ENCODE measurements at regions not wholly inside any gene's neighbourhood (a gene's known extent, or its start where the extent isn't known, plus 50 kb on each side); places are given as distances from the start of the nearest gene placed in this dataset.
"Not testable (repeated sequence)": the region's sequence is repeated elsewhere in the genome, so short reads cannot be mapped to it uniquely, and the experiment has no call there.

- no peak for TF ChIP-seq OSR1 (CRISPR knock-in tag; IDR thresholded peaks at IDR 0.05)
- TF ChIP-seq, protein P1, sequence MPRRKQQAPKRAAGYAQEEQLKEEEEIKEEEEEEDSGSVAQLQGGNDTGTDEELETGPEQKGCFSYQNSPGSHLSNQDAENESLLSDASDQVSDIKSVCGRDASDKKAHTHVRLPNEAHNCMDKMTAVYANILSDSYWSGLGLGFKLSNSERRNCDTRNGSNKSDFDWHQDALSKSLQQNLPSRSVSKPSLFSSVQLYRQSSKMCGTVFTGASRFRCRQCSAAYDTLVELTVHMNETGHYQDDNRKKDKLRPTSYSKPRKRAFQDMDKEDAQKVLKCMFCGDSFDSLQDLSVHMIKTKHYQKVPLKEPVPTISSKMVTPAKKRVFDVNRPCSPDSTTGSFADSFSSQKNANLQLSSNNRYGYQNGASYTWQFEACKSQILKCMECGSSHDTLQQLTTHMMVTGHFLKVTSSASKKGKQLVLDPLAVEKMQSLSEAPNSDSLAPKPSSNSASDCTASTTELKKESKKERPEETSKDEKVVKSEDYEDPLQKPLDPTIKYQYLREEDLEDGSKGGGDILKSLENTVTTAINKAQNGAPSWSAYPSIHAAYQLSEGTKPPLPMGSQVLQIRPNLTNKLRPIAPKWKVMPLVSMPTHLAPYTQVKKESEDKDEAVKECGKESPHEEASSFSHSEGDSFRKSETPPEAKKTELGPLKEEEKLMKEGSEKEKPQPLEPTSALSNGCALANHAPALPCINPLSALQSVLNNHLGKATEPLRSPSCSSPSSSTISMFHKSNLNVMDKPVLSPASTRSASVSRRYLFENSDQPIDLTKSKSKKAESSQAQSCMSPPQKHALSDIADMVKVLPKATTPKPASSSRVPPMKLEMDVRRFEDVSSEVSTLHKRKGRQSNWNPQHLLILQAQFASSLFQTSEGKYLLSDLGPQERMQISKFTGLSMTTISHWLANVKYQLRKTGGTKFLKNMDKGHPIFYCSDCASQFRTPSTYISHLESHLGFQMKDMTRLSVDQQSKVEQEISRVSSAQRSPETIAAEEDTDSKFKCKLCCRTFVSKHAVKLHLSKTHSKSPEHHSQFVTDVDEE (CRISPR knock-in tag; IDR thresholded peaks at IDR 0.05): no peak
- no peak for TF ChIP-seq ZNF565 (CRISPR knock-in tag; conservative IDR thresholded peaks at IDR 0.05; ENCODE audit: low read depth)
- no peak for TF ChIP-seq CREB5 (CRISPR knock-in tag; IDR thresholded peaks at IDR 0.05; ENCODE audit: low read depth)
- TF ChIP-seq ZNF70 (CRISPR knock-in tag; IDR thresholded peaks at IDR 0.05): no peak
- no peak for TF ChIP-seq TOX (CRISPR knock-in tag; IDR thresholded peaks at IDR 0.05; ENCODE audit: borderline replicate concordance)
- TF ChIP-seq BACH2 (CRISPR knock-in tag; IDR thresholded peaks at IDR 0.05; ENCODE audit: borderline replicate concordance): no peak
- TF ChIP-seq SNAI2 (CRISPR knock-in tag; IDR thresholded peaks at IDR 0.05): no peak
- TF ChIP-seq ZNF8 (CRISPR knock-in tag; IDR thresholded peaks at IDR 0.05): no peak
- no peak for ATAC-seq
Measured at GRCh38 chrX:729583-730409, 99.2 kb downstream of the SHOX start.

DNA sequence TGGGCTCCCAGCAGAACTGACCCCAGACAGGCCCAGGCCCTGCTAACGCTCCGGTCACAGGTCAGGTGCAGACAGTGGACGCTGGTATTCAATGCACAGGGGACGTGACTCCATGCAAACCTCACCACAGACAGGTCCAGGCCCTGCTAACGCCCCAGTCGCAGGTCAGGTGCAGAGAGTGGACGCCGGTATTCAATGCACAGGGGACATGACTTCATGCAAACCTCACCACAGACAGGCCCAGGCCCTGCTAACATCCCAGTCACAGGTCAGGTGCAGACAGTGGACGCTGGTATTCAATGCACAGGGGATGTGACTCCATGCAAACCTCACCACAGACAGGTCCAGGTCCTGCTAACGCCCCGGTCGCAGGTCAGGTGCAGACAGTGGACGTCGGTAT is 98.5 kb downstream of the SHOX start:
- ATAC-seq: not testable (repeated sequence)

DNA sequence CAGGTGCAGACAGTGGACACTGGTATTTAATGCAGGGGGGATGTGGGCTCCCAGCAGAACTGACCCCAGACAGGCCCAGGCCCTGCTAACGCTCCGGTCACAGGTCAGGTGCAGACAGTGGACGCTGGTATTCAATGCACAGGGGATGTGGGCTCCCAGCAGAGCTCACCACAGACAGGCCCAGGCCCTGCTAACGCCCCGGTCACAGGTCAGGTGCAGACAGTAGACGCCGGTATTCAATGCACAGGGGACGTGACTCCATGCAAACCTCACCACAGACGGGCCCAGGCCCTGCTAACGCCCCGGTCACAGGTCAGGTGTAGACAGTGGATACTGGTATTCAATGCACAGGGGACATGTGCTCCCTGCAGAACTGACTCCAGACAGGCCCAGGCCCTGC is 98.0 kb downstream of the SHOX start:
- not testable (repeated sequence) for ATAC-seq

DNA sequence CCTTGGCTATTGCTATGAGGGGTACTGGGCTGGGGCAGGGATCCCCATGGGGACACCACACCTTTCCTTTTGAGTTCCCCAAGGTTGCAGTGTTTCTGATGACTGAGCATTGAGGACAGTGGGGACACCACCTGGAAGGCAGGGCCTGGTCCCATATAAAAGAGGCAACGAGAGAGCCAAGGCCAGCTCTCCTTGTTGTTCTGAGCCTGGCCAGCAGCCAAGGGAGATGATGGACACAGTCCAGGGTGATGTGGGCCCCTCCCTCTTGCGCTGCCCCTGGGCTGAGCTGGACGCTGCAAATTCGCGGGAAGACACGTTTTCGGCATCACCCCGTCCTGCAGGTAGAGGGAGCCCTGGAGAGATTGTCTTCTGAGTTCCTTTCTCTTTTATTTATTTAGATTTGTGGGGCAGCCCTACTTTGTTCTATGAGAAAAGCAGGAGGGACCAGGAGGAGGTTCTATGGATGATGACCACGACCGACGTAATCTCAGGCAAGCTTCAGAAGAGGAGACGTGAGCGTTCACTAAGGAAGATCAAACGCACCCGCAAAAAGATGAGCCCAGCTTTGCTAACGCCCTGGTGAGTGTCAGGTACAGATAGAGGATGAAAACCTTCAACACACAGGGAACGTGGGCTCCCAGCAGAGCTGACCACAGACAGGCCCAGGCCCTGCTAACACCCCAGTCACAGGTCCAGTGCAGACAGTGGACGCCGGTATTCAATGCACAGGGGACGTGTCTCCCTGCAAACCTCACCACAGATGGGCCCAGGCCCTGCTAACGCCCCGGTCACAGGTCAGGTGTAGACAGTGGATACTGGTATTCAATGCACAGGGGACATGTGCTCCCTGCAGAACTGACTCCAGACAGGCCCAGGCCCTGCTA is 97.4 kb downstream of the SHOX start:
- no peak for ATAC-seq
- TF ChIP-seq ZNF565 (CRISPR knock-in tag; conservative IDR thresholded peaks at IDR 0.05; ENCODE audit: low read depth): no peak
- TF ChIP-seq PPARA (CRISPR knock-in tag; IDR thresholded peaks at IDR 0.05; ENCODE audit: borderline replicate concordance): no peak
- TF ChIP-seq BACH2 (CRISPR knock-in tag; IDR thresholded peaks at IDR 0.05; ENCODE audit: borderline replicate concordance): no peak
- no peak for TF ChIP-seq RARB (CRISPR knock-in tag; IDR thresholded peaks at IDR 0.05)
- no peak for TF ChIP-seq ZFP30 (CRISPR knock-in tag; IDR thresholded peaks at IDR 0.05)
- TF ChIP-seq PATZ1 (CRISPR knock-in tag; IDR thresholded peaks at IDR 0.05; ENCODE audit: borderline replicate concordance): no peak

- TF ChIP-seq POU6F1 (CRISPR knock-in tag; IDR thresholded peaks at IDR 0.05; ENCODE audit: borderline replicate concordance, low read depth) (no peak), TOX (CRISPR knock-in tag; IDR thresholded peaks at IDR 0.05; ENCODE audit: borderline replicate concordance) (no peak), OSR1 (CRISPR knock-in tag; IDR thresholded peaks at IDR 0.05) (no peak), ZNF565 (CRISPR knock-in tag; conservative IDR thresholded peaks at IDR 0.05; ENCODE audit: low read depth) (no peak), CSDC2 (CRISPR knock-in tag; IDR thresholded peaks at IDR 0.05) (no peak)
- ATAC-seq: no peak
Measured at GRCh38 chrX:725971-726370, 95.4 kb downstream of the SHOX start.
